ENCODE measurements at regions not wholly inside any gene's neighbourhood (a gene's known extent, or its start where the extent isn't known, plus 50 kb on each side); places are given as distances from the start of the nearest gene placed in this dataset.

DNA sequence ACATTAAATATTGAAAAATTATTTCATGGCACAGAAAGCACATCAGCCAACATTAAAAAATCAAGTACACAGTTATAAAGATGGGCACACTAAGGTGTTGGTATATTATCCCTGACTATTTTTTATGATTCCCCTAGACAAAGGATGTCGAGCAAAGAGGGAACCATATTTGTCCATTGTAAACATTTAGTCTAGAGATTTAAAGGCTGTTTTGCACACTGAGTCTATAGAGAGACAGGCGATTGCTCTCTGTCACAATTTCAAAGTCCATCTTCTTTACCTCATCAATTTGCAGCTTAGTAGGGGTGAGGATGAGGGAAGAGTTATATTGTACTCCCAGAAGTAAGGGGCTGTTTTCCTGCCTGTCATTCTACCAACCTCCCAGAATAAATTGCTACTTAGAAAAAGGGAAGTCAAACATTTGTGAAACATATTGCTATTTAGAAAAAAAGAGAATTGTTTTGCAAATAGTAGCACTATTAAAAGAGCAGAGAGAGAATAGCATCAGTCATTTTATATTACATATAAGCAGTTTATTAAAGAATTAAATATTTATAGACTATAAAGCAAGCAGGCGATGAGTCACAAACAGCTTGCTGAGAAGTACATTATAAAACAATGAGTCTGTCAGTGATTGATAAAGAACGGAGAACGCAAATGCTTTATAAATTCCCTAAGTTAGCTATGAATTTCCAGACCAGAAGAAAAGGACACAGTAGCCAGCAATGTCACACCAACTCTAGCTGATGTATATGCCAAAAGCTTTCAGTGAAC lies 270.6 kb upstream of the PMFBP1 start:
- H3K27ac ChIP-seq = no peak overlapping the region
- TF ChIP-seq CTCF (conservative IDR thresholded peaks at IDR 0.05) (no peak), ZFX (IDR thresholded peaks at IDR 0.05) (no peak)

DNA sequence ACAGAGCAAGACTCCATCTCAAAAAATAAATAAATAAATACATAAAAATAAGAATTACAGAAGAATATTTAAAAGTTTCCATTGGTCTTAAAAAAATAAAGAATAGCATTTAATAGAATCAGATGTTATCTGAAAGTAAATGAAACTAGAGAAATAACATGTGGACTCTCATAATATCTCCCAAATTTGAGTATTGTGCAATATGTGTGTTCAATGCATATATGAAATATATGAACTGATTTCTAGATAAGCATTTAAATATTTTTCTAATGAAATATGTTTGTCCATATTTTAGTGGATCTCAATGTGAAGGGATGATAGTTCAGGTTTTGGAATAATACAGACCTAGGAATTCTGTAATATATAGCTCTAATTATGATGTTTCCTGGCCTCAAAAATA lies 265.9 kb upstream of the PMFBP1 start:
- no peak overlapping the region for H3K27ac ChIP-seq
- TF ChIP-seq CTCF (conservative IDR thresholded peaks at IDR 0.05) (no peak), ZFX (IDR thresholded peaks at IDR 0.05) (no peak)

DNA sequence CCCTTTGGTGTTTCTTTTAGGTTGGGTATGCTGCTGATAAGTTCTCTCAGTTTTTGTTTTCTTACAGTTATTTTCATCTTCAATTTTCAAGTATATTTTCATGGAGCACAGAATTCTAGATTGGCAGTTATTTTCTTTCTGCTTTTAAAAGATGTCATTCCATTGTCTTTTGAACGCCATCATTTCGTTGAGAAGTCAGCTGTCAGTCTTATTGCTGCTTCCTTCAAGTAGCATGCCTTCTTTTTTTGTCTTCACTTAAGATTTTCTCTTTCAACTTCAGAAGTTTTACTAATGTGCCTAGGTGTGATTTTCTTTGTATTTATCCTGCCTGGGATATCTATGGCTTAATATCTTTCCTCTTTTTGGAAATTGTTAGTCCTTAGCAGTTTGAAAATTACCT lies 262.2 kb upstream of the PMFBP1 start:
- H3K27ac ChIP-seq = no peak overlapping the region
- no peak for TF ChIP-seq CTCF (conservative IDR thresholded peaks at IDR 0.05)
- TF ChIP-seq ZFX (IDR thresholded peaks at IDR 0.05) = no peak

DNA sequence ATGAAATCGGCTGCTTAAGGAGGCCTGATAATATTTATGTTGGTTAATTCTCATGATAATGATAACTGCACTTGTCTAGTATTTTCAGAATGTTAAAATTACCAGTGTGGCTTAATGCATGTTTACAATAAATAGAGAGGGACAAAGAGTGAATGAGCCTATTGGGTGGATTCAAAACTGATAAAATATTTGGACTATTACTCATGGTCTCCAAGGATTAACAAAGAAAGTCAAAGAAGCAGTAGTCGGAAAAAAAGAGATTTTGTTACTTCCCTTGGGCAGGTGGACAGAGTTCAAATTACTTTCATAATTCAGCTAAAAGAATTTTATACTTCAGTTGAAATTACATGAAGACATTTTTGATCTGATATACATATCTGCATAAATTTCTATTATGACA lies 258.2 kb upstream of the PMFBP1 start:
- H3K27ac ChIP-seq = no peak overlapping the region
- TF ChIP-seq CTCF (conservative IDR thresholded peaks at IDR 0.05) (no peak), ZFX (IDR thresholded peaks at IDR 0.05) (no peak)

DNA sequence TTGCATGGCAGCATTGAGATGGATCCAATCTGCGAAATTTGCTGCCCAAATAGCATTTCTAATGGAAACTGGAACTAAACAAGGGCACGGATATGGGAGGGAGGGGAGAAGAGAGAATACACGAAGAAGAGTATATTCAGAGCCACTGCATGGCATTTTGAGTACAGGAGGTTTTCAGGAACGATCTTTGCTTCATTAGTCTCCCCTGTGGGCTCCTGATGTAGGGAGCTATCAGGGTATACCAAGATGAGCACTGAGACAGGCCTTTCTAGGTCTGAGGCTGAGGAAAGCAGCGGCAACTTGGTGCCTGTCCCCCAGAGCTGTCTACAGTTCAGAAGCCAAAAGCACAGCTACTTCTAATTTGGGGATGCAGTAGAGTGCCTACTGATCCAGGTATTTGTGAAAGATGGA lies 257.7 kb upstream of the PMFBP1 start:
- no peak overlapping the region for H3K27ac ChIP-seq
- TF ChIP-seq ZFX (IDR thresholded peaks at IDR 0.05) (no peak), CTCF (conservative IDR thresholded peaks at IDR 0.05) (no peak)

DNA sequence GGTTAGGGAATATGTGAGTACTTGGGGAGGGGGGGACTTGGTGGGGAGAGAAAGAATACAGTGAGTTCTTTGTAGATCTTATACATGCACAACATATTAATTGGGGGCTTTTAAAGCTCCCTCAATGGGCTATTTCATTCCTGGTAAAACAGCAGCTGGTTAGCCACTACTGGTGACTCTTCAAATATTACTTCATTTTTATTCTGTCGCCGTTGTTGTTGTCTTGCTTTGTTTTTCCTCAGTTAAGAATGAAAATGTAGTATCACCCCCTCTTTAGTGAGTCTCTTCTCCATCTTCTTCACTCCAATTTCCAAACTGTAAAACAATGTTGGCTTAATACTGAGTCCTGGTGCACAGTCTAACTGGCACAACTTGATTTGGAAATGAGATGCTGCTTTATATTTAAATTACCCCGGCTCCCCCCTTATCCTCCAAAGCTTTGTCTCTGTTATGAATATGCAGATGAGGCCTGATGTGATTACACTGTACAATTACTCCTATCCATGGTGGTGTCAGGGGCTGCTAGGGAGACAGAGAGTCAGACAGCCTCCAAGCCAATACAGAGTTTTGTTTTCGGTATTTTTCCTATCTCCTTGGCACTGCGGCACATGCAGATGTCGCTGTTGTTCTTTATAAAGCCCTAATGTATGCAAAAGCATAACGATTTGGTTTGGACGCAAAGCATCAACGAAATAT lies 256.9 kb upstream of the PMFBP1 start:
- TF ChIP-seq ZFX (IDR thresholded peaks at IDR 0.05) (no peak), CTCF (conservative IDR thresholded peaks at IDR 0.05) (no peak; the same call in 1 of the 2 replicates)

GRCh38 chr16:72427783-72428331 lies 255.9 kb upstream of the PMFBP1 start:
- no peak for TF ChIP-seq ZFX (IDR thresholded peaks at IDR 0.05)
- no peak for TF ChIP-seq CTCF (conservative IDR thresholded peaks at IDR 0.05)
- H3K27ac ChIP-seq = no peak overlapping the region

More for the DNA sequence above, 256.9 kb upstream of the PMFBP1 start:
- H3K27ac ChIP-seq = no peak overlapping the region

Measured in C4-2B (cell line).